D721Med (cell line): ENCODE measurements at regions not wholly inside any gene's neighbourhood (a gene's known extent, or its start where the extent isn't known, plus 50 kb on each side); places are given as distances from the start of the nearest gene placed in this dataset.
"Not testable (repeated sequence)": the region's sequence is repeated elsewhere in the genome, so short reads cannot be mapped to it uniquely, and the experiment has no call there.

Source experiments
- DNase-seq: peaks from one replicate; pipeline ENCODE4 v3.0.0; 2011; ENCODE audit warnings: low spot score; ENCODE audit not compliant: insufficient read length
- FAIRE-seq: peaks from 2 replicates; lab custom pipeline; 2011; peaks lifted over from hg19 to GRCh38; lab: Jason Lieb, UNC
- CTCF ChIP-seq: IDR thresholded peaks from 2 replicates; pipeline ENCODE4 v1.5.1; 2012; ENCODE audit warnings: mild to moderate bottlenecking, control low read depth; ENCODE audit not compliant: insufficient read depth; ENCODE audit errors: missing control alignments

DNA sequence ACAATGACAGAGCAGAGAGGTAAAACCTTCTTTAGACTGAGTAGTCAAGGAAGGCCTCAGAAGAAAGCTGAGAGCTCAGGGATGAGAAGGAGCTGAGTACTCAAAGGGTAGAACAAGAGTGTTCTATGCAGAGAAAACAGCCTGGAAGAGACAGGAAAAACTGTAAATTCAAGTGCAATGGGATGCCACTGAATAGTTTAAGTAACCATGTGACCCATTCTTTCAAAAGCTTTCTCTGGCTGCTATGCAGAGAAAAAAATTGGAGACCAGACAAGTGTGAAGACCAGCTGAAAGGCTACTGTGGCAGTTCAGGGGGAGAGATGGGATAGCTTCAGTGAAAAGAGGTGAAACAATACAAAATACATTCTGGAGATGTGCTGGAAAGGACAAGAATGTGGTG lies 61.3 kb upstream of the RNF38 start:
- no peak for TF ChIP-seq CTCF
- FAIRE-seq, result no peak
- DNase-seq, result no peak

GRCh38 chr9:36458430-36458915 lies 58.4 kb upstream of the RNF38 start:
- FAIRE-seq, DNase-seq: not testable (repeated sequence)

DNA sequence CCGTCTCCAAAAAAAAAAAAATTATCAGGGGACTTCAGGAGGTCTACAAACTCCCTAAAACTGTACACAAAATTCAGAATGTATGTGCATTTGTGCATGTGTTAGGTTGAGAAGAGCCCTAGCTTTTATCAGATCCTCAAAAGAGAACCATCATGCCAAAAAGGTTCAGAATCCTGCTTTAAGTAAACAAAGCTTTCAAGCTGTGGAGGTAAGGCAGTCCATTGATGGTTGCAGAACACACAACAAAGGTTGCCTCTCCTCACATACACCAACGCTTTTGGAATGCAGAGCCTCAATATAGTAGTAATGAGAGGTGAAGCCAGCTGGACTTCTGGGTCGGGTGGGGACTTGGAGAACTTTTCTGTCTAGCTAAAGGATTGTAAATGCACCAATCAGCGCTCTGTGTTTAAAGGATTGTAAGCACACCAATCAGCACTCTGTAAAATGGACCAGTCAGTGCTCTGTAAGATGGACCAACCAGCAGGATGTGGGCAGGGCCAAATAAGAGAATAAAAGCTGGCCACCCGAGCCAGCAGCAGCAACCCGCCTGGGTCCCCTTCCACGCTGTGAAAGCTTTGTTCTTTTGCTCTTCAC lies 57.9 kb upstream of the RNF38 start:
- DNase-seq (no peak), FAIRE-seq (no peak)
- no peak for TF ChIP-seq CTCF

GRCh38 chr9:36456480-36457065 lies 56.5 kb upstream of the RNF38 start:
- TF ChIP-seq CTCF, result no peak
- FAIRE-seq, result no peak
- no peak for DNase-seq

GRCh38 chr9:36451949-36452348 lies 51.9 kb upstream of the RNF38 start:
- TF ChIP-seq CTCF, result no peak
- FAIRE-seq (no peak), DNase-seq (no peak)

GRCh38 chr9:36450110-36450732 lies 50.2 kb upstream of the RNF38 start:
- DNase-seq (no peak), FAIRE-seq (no peak)
- peak; percentile 75 for TF ChIP-seq CTCF
